ENCODE measurements at regions not wholly inside any gene's neighbourhood (a gene's known extent, or its start where the extent isn't known, plus 50 kb on each side); places are given as distances from the start of the nearest gene placed in this dataset.

GRCh38 chr20:5668529-5668868, 57.7 kb upstream of the GPCPD1 start:
- TF ChIP-seq ZNF114 (tag by site-specific recombination; IDR thresholded peaks at IDR 0.05), result no peak
- TF ChIP-seq GLI4 (tag by site-specific recombination; IDR thresholded peaks at IDR 0.05), result no peak
- TF ChIP-seq, protein P1, sequence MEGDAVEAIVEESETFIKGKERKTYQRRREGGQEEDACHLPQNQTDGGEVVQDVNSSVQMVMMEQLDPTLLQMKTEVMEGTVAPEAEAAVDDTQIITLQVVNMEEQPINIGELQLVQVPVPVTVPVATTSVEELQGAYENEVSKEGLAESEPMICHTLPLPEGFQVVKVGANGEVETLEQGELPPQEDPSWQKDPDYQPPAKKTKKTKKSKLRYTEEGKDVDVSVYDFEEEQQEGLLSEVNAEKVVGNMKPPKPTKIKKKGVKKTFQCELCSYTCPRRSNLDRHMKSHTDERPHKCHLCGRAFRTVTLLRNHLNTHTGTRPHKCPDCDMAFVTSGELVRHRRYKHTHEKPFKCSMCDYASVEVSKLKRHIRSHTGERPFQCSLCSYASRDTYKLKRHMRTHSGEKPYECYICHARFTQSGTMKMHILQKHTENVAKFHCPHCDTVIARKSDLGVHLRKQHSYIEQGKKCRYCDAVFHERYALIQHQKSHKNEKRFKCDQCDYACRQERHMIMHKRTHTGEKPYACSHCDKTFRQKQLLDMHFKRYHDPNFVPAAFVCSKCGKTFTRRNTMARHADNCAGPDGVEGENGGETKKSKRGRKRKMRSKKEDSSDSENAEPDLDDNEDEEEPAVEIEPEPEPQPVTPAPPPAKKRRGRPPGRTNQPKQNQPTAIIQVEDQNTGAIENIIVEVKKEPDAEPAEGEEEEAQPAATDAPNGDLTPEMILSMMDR (tag by site-specific recombination; IDR thresholded peaks at IDR 0.05), result no peak
- no peak for TF ChIP-seq ZNF791 (tag by site-specific recombination; IDR thresholded peaks at IDR 0.05)
- TF ChIP-seq ZNF391 (tag by site-specific recombination; IDR thresholded peaks at IDR 0.05; ENCODE audit: borderline replicate concordance, low read depth), result no peak
- no peak for TF ChIP-seq ZNF354C (tag by site-specific recombination; IDR thresholded peaks at IDR 0.05; ENCODE audit: borderline replicate concordance, low read depth)
- no peak for TF ChIP-seq PRDM10 (tag by site-specific recombination; IDR thresholded peaks at IDR 0.05)
- no peak for TF ChIP-seq KLF16 (tag by site-specific recombination; IDR thresholded peaks at IDR 0.05)
- TF ChIP-seq ZNF239 (tag by site-specific recombination; IDR thresholded peaks at IDR 0.05), result no peak
